KBM-7 (cell line): ENCODE measurements at regions not wholly inside any gene's neighbourhood (a gene's known extent, or its start where the extent isn't known, plus 50 kb on each side); places are given as distances from the start of the nearest gene placed in this dataset.

Experiments used
- DNase-seq: peaks from one replicate; pipeline ENCODE4 v3.0.0-alpha.2; 2015
- in situ Hi-C: fragments of 300-500 bp; cut with MboI; formaldehyde crosslinking; loops from 2 replicates; pipeline ENCODE4 v1.14.3; 2020; ENCODE audit warnings: low sequenced_read_pairs, low pct_unique_long_range_greater_than_20kb, mixed read lengths

GRCh38 chr4:8761824-8762205 lies 109.8 kb downstream of the HMX1 start:
- no peak for DNase-seq
- in situ Hi-C loops, result no loop called here

- in situ Hi-C loops, result no loop called here
- DNase-seq, result no peak
These were observed 110.3 kb downstream of the HMX1 start for GRCh38 chr4:8761167-8761823.

DNA sequence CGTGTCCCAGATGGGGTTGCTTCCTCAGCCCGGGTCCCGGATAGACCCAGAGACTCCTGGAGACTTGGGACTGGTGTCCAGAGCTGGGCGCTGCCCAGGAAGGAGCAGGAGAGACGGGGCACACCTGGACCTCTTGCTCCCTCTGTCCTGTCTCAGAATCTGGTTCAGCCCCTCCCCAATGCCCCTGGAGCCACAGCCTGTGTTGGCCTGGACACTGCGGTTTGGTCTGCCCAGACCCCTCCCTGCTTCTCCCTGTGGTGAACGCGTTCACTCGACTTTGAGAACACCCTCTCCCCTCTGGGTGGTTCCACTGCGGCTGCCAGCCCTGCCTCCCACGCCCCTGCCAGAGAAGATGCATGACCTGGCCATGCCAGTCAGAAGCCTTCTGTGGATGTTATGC lies 111.1 kb downstream of the HMX1 start:
- in situ Hi-C loops, result no loop called here
- DNase-seq, result no peak

DNA sequence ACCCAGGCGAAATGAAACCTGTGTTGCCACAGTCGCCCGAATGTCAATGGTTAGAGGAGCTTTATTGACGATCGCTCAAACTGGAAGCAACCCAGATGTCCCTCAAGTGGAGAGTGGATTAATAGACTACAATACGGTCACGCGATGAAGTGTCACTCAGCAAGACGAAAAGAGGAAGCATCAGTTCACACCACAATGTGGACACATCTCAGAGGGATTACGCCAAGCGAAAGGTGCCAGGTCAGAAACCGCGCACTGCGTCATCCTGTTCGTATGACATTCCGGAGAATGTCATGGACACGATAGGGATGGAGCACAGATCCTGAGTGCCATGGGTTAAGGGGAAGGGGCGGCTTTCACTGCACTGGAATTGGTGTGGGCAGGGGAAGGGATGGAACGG lies 111.7 kb downstream of the HMX1 start:
- DNase-seq, result no peak
- in situ Hi-C loops, result no loop called here

- DNase-seq, result no peak
- in situ Hi-C loops, result no loop called here
These were observed 114.8 kb downstream of the HMX1 start for GRCh38 chr4:8756816-8757215.

- no peak for DNase-seq
These were observed 116.7 kb downstream of the HMX1 start for GRCh38 chr4:8754634-8755589.

DNA sequence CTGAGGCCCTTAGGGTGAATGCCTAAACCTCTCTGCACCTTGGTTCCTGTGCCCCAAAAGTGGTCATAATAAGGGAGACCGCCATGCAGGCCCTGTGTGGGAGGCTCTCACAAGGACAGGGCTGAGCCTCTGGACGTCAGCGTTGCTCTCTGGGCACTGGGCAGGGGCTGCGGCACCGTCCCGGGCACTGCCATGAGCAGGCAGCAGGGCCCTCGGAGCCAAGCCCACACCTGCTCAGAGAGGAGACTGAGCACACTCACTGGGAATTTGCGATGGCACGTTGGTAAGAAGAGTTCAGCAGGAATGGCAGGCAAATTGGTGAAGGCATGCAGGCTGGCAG lies 123.4 kb downstream of the HMX1 start:
- in situ Hi-C loops, result no loop called here
- no peak for DNase-seq

More at GRCh38 chr4:8754634-8755589, 116.7 kb downstream of the HMX1 start:
- in situ Hi-C loops, result no loop called here

GRCh38 chr4:8747467-8748235 lies 124.0 kb downstream of the HMX1 start:
- in situ Hi-C loops, result no loop called here
- no peak for DNase-seq

DNA sequence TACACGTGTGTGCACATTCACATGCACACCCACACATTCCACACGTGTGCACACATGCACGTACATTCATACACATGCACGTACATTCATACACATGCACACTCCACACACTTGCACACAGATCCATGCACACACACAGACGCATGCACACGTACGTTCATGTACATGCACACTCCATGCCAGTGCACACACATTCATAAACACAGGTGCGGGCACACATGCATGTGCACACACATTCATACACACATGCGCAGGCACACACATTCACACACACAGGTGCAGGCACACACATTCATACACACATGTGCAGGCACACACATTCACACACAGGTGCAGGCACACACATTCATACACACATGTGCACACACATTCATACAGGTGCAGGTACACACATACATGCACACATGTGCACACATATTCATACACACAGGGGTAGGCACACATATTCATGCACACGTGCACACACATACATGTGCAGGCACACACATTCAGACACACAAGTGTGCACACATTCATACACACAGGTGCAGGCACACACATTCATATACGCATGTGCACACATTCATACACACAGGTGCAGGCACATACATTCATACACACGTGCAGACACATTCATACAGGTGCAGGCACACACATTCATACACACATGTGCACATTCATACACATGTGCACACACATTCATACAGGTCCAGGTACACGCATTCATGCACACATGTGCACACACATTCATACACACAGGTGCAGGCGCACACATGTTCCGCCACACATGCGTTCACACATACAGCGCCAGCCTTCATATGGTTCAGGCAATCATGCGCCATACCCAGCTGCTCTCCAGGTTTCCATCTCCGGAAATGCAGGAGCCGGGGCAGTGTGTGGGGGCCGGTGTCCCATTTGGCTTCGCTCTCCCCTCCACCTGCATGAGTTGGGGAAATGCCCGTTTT lies 124.8 kb downstream of the HMX1 start:
- in situ Hi-C loops, result no loop called here
- DNase-seq, result no peak

DNA sequence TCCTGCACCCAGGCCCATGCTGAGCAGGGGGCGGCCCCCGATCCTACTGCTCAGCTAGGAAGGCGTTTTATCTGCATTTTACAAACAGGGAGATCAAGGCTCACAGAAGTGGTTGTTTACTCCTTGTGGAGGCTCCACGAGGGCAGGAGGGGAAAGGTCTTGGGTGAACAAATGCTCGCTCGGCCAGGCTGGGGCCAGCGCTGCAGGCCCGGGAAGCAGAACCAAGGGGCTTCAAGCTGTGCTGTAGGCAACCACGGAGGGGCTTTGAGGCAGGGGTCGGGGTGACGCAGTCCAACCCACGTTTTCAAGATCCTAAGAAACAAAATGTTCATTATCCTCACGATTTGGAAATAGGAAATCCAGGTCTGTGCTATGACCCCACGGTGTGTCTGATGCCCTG lies 125.8 kb downstream of the HMX1 start:
- no peak for DNase-seq
- in situ Hi-C loops, result no loop called here

- in situ Hi-C loops, result no loop called here
- no peak for DNase-seq
These were observed 126.4 kb downstream of the HMX1 start for GRCh38 chr4:8745005-8745790.

GRCh38 chr4:8744083-8744805 lies 127.4 kb downstream of the HMX1 start:
- in situ Hi-C loops, result no loop called here
- no peak for DNase-seq

GRCh38 chr4:8742546-8742945 lies 129.1 kb downstream of the HMX1 start:
- DNase-seq, result no peak
- in situ Hi-C loops, result no loop called here

- no peak for DNase-seq
- in situ Hi-C loops, result no loop called here
These were observed 130.0 kb downstream of the HMX1 start for GRCh38 chr4:8741513-8742226.

DNA sequence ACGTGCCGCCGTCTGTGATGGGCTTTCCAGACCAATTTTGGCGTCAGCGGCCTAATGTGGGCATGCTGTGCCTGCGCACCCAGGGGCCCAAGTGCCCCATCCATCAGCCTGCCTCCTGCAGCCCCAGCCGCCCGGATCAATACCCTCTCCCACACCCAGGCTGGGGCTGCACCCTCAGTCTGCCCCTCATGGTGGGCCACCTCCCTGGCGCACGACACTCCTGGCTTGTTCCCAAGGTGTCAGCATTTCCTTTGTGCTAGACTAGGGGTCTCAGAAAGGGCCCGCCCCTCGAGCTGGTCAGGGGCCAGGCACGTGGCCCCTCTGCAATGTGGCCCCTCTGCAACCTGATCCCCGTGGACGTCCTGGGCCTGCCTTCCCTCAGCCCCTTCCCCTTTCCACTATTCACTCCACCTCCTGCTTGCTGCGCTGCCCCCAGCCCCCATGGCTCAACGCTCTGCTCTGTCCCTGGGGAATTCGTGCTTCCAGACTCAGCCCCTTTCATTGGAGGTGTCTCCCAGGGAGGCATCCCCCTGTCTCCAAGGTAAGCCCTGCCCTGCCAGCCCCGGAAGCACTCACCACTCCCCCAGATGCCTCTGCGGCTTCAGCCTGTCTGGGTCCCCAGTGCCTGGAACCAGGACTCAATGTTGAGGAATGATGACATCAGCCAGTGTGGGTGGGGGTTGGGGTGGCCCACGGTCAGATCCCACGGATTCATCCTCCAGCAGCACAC lies 130.8 kb downstream of the HMX1 start:
- no peak for DNase-seq
- in situ Hi-C loops, result no loop called here
